IMR-90 (cell line): ENCODE measurements at regions not wholly inside any gene's neighbourhood (a gene's known extent, or its start where the extent isn't known, plus 50 kb on each side); places are given as distances from the start of the nearest gene placed in this dataset.
A peak's percentile ranks its signal among the peaks of the same experiment; 100 is the strongest.

Experiments used
- ATAC-seq: fragments of 200-7000 bp; cut with Tn5 transposase; 2 replicates; pipeline ENCODE4 v1.9.1; 2020; ENCODE audit warnings: low read depth, mild to moderate bottlenecking, moderate library complexity
- BruUV-seq: library from RNA; stranded (reverse); fragments of 400-500 nt; replicated peaks from 2 replicates; lab custom pipeline; 2021; lab: Mats Ljungman, UMichigan
- CTCF ChIA-PET: fragments of 300-600 bp; formaldehyde crosslinking; extraction: SDS; loops from one replicate; lab custom pipeline; 2021; ENCODE audit warnings: antibody characterized with exemption; lab: Yijun Ruan, JAX
- POLR2A ChIA-PET: fragments of 300-600 bp; sonication (Branson Sonifier 250); formaldehyde crosslinking; loops from one replicate; lab custom pipeline; 2022; ENCODE audit warnings: antibody characterized with exemption; ENCODE audit not compliant: unreplicated experiment; lab: Charles Lee
- DNase-seq: peaks from one replicate; pipeline ENCODE4 v3.0.0; 2013
- H2AFZ ChIP-seq: replicated peaks from 2 replicates; pipeline ENCODE3; 2013; ENCODE audit warnings: low read length, mild to moderate bottlenecking; ENCODE audit not compliant: poor library complexity
- H2AK5ac ChIP-seq: 2 replicates; pipeline ENCODE4 v1.6.1; 2013; ENCODE audit warnings: low read depth, low read length, inconsistent platforms
- H2AK9ac ChIP-seq: replicated peaks from 2 replicates; pipeline ENCODE3; 2013; ENCODE audit warnings: mild to moderate bottlenecking, low read depth, low read length, moderate library complexity; ENCODE audit not compliant: poor library complexity
- H2BK120ac ChIP-seq: 2 replicates; pipeline ENCODE4 v1.6.1; 2013; ENCODE audit warnings: low read depth, low read length, inconsistent platforms
- H2BK15ac ChIP-seq: 3 replicates; pipeline ENCODE4 v1.6.1; 2013; ENCODE audit warnings: low read depth, low read length, inconsistent platforms
- H2BK20ac ChIP-seq: 2 replicates; pipeline ENCODE4 v1.6.1; 2013; ENCODE audit warnings: low read depth, mild to moderate bottlenecking, inconsistent platforms, low read length, moderate library complexity
- H2BK5ac ChIP-seq: 2 replicates; pipeline ENCODE4 v1.6.1; 2013; ENCODE audit warnings: mild to moderate bottlenecking, low read depth, low read length, inconsistent platforms; ENCODE audit not compliant: poor library complexity, severe bottlenecking
- H3K14ac ChIP-seq: replicated peaks from 2 replicates; pipeline ENCODE4 v1.6.1; 2013; ENCODE audit warnings: low read depth, low read length, inconsistent platforms
- H3K18ac ChIP-seq: 2 replicates; pipeline ENCODE4 v1.6.1; 2013; ENCODE audit warnings: low read depth, low read length, control low read depth
- H3K23ac ChIP-seq: 2 replicates; pipeline ENCODE4 v1.6.1; 2013; ENCODE audit warnings: low read depth, low read length, inconsistent platforms
- H3K27ac ChIP-seq: 2 replicates; pipeline ENCODE4 v1.5.1; 2013; ENCODE audit warnings: mild to moderate bottlenecking, control low read depth, low read length; ENCODE audit not compliant: insufficient read depth
- H3K27me3 ChIP-seq: 2 replicates; pipeline ENCODE4 v1.6.1; 2013; ENCODE audit warnings: low read length; ENCODE audit not compliant: control insufficient read depth, insufficient read depth
- H3K36me3 ChIP-seq: 2 replicates; pipeline ENCODE4 v1.6.1; 2013; ENCODE audit warnings: low read length, mixed read lengths; ENCODE audit not compliant: control insufficient read depth, insufficient read depth
- H3K4ac ChIP-seq: 2 replicates; pipeline ENCODE4 v1.6.1; 2013; ENCODE audit warnings: low read depth, low read length, inconsistent platforms
- H3K4me1 ChIP-seq: 2 replicates; pipeline ENCODE4 v1.6.1; 2013; ENCODE audit warnings: low read length, mixed read lengths; ENCODE audit not compliant: control insufficient read depth, insufficient read depth
- H3K4me2 ChIP-seq: 2 replicates; pipeline ENCODE4 v1.6.1; 2013; ENCODE audit warnings: low read depth, mild to moderate bottlenecking, control low read depth, low read length, moderate library complexity
- H3K4me3 ChIP-seq: 2 replicates; pipeline ENCODE4 v1.5.1; 2013; ENCODE audit warnings: low read depth, mild to moderate bottlenecking, control low read depth, low read length, moderate library complexity; ENCODE audit not compliant: insufficient read depth
- H3K56ac ChIP-seq: 2 replicates; pipeline ENCODE4 v1.6.1; 2013; ENCODE audit warnings: low read length, inconsistent platforms; ENCODE audit not compliant: insufficient read depth; ENCODE audit errors: extremely low read depth
- H3K79me1 ChIP-seq, 2 experiments: 2 replicates each; pipeline ENCODE4 v1.6.1; 2013; ENCODE audit warnings: low read length in 2 of 2, inconsistent platforms in 1 of 2, low read depth in 1 of 2
- H3K9ac ChIP-seq: 2 replicates; pipeline ENCODE4 v1.6.1; 2013; ENCODE audit warnings: low read depth, low read length, control low read depth
- H3K9me1 ChIP-seq: 2 replicates; pipeline ENCODE4 v1.6.1; 2013; ENCODE audit warnings: low read length, inconsistent platforms; ENCODE audit not compliant: insufficient read depth
- H3K9me3 ChIP-seq: 2 replicates; pipeline ENCODE4 v1.6.1; 2013; ENCODE audit warnings: low read length; ENCODE audit not compliant: control insufficient read depth, insufficient read depth
- H4K20me1 ChIP-seq: 2 replicates; pipeline ENCODE4 v1.6.1; 2013; ENCODE audit warnings: low read length, inconsistent platforms; ENCODE audit not compliant: insufficient read depth
- H4K5ac ChIP-seq: 2 replicates; pipeline ENCODE4 v1.6.1; 2013; ENCODE audit warnings: mild to moderate bottlenecking, low read depth, low read length, control low read depth
- H4K8ac ChIP-seq, 2 experiments: 2 replicates each; pipeline ENCODE4 v1.6.1; 2013; ENCODE audit warnings: low read depth in 2 of 2, low read length in 2 of 2, control low read depth in 1 of 2, inconsistent platforms in 1 of 2
- H4K91ac ChIP-seq: 2 replicates; pipeline ENCODE4 v1.6.1; 2013; ENCODE audit warnings: low read depth, low read length, inconsistent platforms; ENCODE audit not compliant: insufficient read depth
- FOS ChIP-seq: fragments of 150-350 bp; IDR thresholded peaks from 2 replicates; pipeline ENCODE4 v1.6.1; 2016; ENCODE audit warnings: low read depth, low read length
- WGBS, 2 experiments: methylation state at CpG; one replicate each; pipeline versions ENCODE4 v1.1.5 to v1.1.7; 2013; ENCODE audit warnings: missing lambda C conversion rate in 2 of 2; ENCODE audit not compliant: insufficient read length in 1 of 2; ENCODE audit errors: extremely low coverage in 2 of 2; 5-methylcytosine and 5-hydroxymethylcytosine counted together
- dilution Hi-C: fragments of 300-500 bp; cut with HindIII; formaldehyde crosslinking; loops from one replicate; pipeline ENCODE4 v1.14.3; 2018; ENCODE audit warnings: low sequenced_read_pairs; ENCODE audit not compliant: unreplicated experiment
- in situ Hi-C: fragments of 300-500 bp; cut with MboI; formaldehyde crosslinking; loops from 3 replicates; pipeline ENCODE4 v1.14.3; 2019; ENCODE audit warnings: low sequenced_read_pairs, inconsistent platforms, mixed read lengths
- intact Hi-C: fragments of 100-400 bp; cut with micrococcal nuclease; formaldehyde crosslinking; loops from 2 replicates; pipeline ENCODE4 v1.10.0; 2022
- TF ChIP-seq, protein P1 (sequence below): conservative IDR thresholded peaks from 2 replicates; pipeline ENCODE4 v1.5.1; 2012; ENCODE audit warnings: mild to moderate bottlenecking, low read depth, low read length, improper control_type of control experiment

- Histone ChIP-seq H4K5ac (peak overlapping the region; percentile 42; the same call in 1 of the 2 replicates), H3K4me3 (no peak overlapping the region), H2AK9ac (no peak overlapping the region), H3K23ac (no peak overlapping the region), H3K27me3 (no peaks in the 10 kb centered on the region), H3K9ac (no peak overlapping the region), H3K4me1 (no peaks in the 10 kb centered on the region), H2BK15ac (no peak overlapping the region), H2BK5ac (no peak overlapping the region), H2AK5ac (no peak overlapping the region), H3K56ac (no peak overlapping the region), H3K79me1 (no peaks in the 10 kb centered on the region), H4K91ac (no peak overlapping the region), H3K36me3 (no peaks in the 10 kb centered on the region), H2BK20ac (0 out of 2 replicates have a peak overlapping the region, but pooled peaks have one; percentile 2), H3K4me2 (no peak overlapping the region), H3K4ac (no peak overlapping the region), H3K18ac (no peak overlapping the region), H2BK120ac (no peak overlapping the region), H2AFZ (no peak overlapping the region), H4K20me1 (no peaks in the 10 kb centered on the region), H4K8ac (no peak overlapping the region), H3K9me1 (no peaks in the 10 kb centered on the region), H3K14ac (no peak overlapping the region), H3K9me3 (no peaks in the 10 kb centered on the region; the same call in 1 of the 2 replicates), H3K27ac (no peak overlapping the region)
- peak; percentile 38 for DNase-seq
- WGBS, 2 experiments: no CpG with 5 or more reads among the region's 2 CpGs
- BruUV-seq: no TSS peak
- ChIA-PET CTCF (no interaction called here), POLR2A (no interaction called here)
- in situ Hi-C loops (no loop called here), dilution Hi-C loops (no loop called here), intact Hi-C loops (no loop called here)
- ATAC-seq: peak; percentile 56
- 0 out of 2 replicates have a peak, but pooled peaks have one; percentile 8 for TF ChIP-seq FOS
- TF ChIP-seq, protein P1, sequence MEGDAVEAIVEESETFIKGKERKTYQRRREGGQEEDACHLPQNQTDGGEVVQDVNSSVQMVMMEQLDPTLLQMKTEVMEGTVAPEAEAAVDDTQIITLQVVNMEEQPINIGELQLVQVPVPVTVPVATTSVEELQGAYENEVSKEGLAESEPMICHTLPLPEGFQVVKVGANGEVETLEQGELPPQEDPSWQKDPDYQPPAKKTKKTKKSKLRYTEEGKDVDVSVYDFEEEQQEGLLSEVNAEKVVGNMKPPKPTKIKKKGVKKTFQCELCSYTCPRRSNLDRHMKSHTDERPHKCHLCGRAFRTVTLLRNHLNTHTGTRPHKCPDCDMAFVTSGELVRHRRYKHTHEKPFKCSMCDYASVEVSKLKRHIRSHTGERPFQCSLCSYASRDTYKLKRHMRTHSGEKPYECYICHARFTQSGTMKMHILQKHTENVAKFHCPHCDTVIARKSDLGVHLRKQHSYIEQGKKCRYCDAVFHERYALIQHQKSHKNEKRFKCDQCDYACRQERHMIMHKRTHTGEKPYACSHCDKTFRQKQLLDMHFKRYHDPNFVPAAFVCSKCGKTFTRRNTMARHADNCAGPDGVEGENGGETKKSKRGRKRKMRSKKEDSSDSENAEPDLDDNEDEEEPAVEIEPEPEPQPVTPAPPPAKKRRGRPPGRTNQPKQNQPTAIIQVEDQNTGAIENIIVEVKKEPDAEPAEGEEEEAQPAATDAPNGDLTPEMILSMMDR: no peak
These were observed 657.5 kb upstream of the GJE1 start for GRCh38 chr6:141475259-141475658.
